ENCODE measurements at regions not wholly inside any gene's neighbourhood (a gene's known extent, or its start where the extent isn't known, plus 50 kb on each side); places are given as distances from the start of the nearest gene placed in this dataset.

GRCh38 chr20:6595704-6596103, 171.8 kb upstream of the BMP2 start:
- TF ChIP-seq NR2C2 (IDR thresholded peaks at IDR 0.05; ENCODE audit: borderline replicate concordance, control insufficient read depth, insufficient read length, low read depth) (no peak), POLR2A (IDR thresholded peaks at IDR 0.05; ENCODE audit: low read depth, low read length) (no peak), CTCF (IDR thresholded peaks at IDR 0.05 in 2 of 3, conservative IDR thresholded peaks at IDR 0.05 in 1 of 3; ENCODE audit: control insufficient read depth in 2 of 3, extremely low read depth in 1 of 3, insufficient read depth in 1 of 3, low read depth in 3 of 3, low read length in 3 of 3) (no peak), CBX5 (IDR thresholded peaks at IDR 0.05; ENCODE audit: low read depth) (no peak)
- TF ChIP-seq, protein P1, sequence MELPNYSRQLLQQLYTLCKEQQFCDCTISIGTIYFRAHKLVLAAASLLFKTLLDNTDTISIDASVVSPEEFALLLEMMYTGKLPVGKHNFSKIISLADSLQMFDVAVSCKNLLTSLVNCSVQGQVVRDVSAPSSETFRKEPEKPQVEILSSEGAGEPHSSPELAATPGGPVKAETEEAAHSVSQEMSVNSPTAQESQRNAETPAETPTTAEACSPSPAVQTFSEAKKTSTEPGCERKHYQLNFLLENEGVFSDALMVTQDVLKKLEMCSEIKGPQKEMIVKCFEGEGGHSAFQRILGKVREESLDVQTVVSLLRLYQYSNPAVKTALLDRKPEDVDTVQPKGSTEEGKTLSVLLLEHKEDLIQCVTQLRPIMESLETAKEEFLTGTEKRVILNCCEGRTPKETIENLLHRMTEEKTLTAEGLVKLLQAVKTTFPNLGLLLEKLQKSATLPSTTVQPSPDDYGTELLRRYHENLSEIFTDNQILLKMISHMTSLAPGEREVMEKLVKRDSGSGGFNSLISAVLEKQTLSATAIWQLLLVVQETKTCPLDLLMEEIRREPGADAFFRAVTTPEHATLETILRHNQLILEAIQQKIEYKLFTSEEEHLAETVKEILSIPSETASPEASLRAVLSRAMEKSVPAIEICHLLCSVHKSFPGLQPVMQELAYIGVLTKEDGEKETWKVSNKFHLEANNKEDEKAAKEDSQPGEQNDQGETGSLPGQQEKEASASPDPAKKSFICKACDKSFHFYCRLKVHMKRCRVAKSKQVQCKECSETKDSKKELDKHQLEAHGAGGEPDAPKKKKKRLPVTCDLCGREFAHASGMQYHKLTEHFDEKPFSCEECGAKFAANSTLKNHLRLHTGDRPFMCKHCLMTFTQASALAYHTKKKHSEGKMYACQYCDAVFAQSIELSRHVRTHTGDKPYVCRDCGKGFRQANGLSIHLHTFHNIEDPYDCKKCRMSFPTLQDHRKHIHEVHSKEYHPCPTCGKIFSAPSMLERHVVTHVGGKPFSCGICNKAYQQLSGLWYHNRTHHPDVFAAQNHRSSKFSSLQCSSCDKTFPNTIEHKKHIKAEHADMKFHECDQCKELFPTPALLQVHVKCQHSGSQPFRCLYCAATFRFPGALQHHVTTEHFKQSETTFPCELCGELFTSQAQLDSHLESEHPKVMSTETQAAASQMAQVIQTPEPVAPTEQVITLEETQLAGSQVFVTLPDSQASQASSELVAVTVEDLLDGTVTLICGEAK (IDR thresholded peaks at IDR 0.05; ENCODE audit: borderline replicate concordance): no peak

Measured in GM12878 (cell line).